ENCODE measurements at regions not wholly inside any gene's neighbourhood (a gene's known extent, or its start where the extent isn't known, plus 50 kb on each side); places are given as distances from the start of the nearest gene placed in this dataset.

DNA sequence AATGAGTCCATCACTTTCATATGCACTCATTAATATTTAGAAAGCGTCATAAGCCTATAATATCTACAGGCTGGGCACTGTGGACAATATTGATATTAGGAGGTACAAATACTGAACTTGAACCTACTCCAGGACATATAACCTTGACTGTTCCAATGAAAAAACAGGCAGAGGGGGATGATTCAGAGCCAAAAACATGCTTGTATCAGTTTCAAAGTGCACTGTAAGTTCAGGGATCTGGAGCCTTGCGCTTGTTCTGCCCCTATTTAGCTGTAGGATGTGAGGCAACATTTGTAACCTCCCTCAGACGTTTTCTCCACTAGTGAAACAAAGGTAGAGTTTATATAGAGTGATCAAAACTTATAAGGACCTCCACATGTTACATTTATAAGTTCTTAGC is 246.1 kb upstream of the GYPC start:
- no peaks in the 10 kb centered on the region for H3K4me1 ChIP-seq
- H3K4me3 ChIP-seq = no peak overlapping the region
- H3K27ac ChIP-seq = no peak overlapping the region
- TF ChIP-seq CTCF (IDR thresholded peaks at IDR 0.05) (no peak), POLR2A (IDR thresholded peaks at IDR 0.05) (no peak)
- H3K27me3 ChIP-seq = no peaks in the 10 kb centered on the region
- DNase-seq = no peak
- no peaks in the 10 kb centered on the region for H3K36me3 ChIP-seq
- H3K9me3 ChIP-seq = no peaks in the 10 kb centered on the region

DNA sequence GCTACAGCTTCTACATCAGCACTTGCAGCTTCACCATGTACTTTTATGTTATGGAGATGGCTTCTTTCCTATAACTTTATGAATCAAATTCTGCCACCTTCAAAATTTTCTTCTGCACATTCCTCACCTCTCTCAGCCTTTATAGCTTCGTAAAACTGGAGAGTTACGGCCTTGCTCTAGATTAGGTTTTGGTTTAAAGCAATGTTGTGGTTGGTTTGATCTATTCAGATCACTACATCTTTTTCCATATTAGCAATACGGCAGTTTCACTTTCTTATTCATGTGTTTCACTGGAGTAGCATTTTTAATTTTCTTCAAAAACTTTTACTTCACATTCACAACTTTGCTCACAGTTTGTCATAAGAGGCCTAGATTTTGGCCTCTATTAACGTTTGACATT is 242.9 kb upstream of the GYPC start:
- Histone ChIP-seq H3K36me3 (no peaks in the 10 kb centered on the region), H3K27me3 (no peaks in the 10 kb centered on the region), H3K27ac (no peak overlapping the region), H3K4me3 (no peak overlapping the region), H3K9me3 (no peaks in the 10 kb centered on the region), H3K4me1 (no peaks in the 10 kb centered on the region)
- DNase-seq = no peak
- TF ChIP-seq CTCF (IDR thresholded peaks at IDR 0.05) (no peak), POLR2A (IDR thresholded peaks at IDR 0.05) (no peak)

- no peak for DNase-seq
- Histone ChIP-seq H3K27ac (no peak overlapping the region), H3K4me3 (no peak overlapping the region), H3K4me1 (no peaks in the 10 kb centered on the region), H3K36me3 (no peaks in the 10 kb centered on the region), H3K9me3 (no peaks in the 10 kb centered on the region), H3K27me3 (no peaks in the 10 kb centered on the region)
- TF ChIP-seq POLR2A (IDR thresholded peaks at IDR 0.05) (no peak), CTCF (IDR thresholded peaks at IDR 0.05) (no peak)
These were observed 236.6 kb upstream of the GYPC start for GRCh38 chr2:126419403-126419802.

- H3K4me1 ChIP-seq = no peaks in the 10 kb centered on the region
- no peak for DNase-seq
- H3K4me3 ChIP-seq = no peak overlapping the region
- H3K36me3 ChIP-seq = no peaks in the 10 kb centered on the region
- H3K9me3 ChIP-seq = no peaks in the 10 kb centered on the region
- H3K27ac ChIP-seq = no peak overlapping the region
- TF ChIP-seq CTCF (IDR thresholded peaks at IDR 0.05) (no peak), POLR2A (IDR thresholded peaks at IDR 0.05) (no peak)
- H3K27me3 ChIP-seq = no peaks in the 10 kb centered on the region
These were observed 230.0 kb upstream of the GYPC start for GRCh38 chr2:126425943-126426342.

DNA sequence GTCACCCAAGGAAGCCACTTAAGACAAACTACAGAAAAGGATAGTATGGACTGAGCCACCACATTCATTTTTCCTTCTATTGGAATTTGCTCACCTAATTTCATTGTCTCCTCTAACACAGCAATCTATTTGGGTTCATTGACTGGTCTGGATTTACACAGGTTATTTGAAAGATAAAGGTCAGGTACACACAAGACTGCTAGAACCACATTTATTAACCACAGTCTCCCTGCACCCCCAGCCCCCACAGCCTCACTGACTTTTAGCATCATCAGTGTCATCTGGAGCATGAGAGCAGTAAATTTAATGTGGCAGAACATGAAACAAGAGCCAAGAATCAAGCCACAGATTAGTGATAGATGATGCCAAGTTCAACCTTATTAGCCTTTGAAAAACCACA is 226.9 kb upstream of the GYPC start:
- Histone ChIP-seq H3K9me3 (no peaks in the 10 kb centered on the region), H3K27me3 (no peaks in the 10 kb centered on the region), H3K4me1 (no peaks in the 10 kb centered on the region), H3K27ac (no peak overlapping the region), H3K36me3 (no peaks in the 10 kb centered on the region), H3K4me3 (no peak overlapping the region)
- TF ChIP-seq CTCF (IDR thresholded peaks at IDR 0.05) (no peak), POLR2A (IDR thresholded peaks at IDR 0.05) (no peak)
- DNase-seq = no peak

- H3K4me1 ChIP-seq = no peaks in the 10 kb centered on the region
- H3K9me3 ChIP-seq = no peaks in the 10 kb centered on the region
- H3K27ac ChIP-seq = no peak overlapping the region
- TF ChIP-seq CTCF (IDR thresholded peaks at IDR 0.05) (no peak), POLR2A (IDR thresholded peaks at IDR 0.05) (no peak)
- no peaks in the 10 kb centered on the region for H3K27me3 ChIP-seq
- no peak overlapping the region for H3K4me3 ChIP-seq
- no peaks in the 10 kb centered on the region for H3K36me3 ChIP-seq
- DNase-seq = no peak
These were observed 224.8 kb upstream of the GYPC start for GRCh38 chr2:126431136-126431535.
